HG03575 (cell line): ENCODE measurements at regions not wholly inside any gene's neighbourhood (a gene's known extent, or its start where the extent isn't known, plus 50 kb on each side); places are given as distances from the start of the nearest gene placed in this dataset.

ENCODE experiments used
- ATAC-seq: cut with Tn5 transposase; IDR thresholded peaks from one replicate; pipeline ENCODE4 v1.9.1; 2021; ENCODE audit not compliant: unreplicated experiment, insufficient number of reproducible peaks, low FRiP score; ENCODE audit errors: extremely low read depth

- no peak for ATAC-seq
Measured at GRCh38 chr4:181739031-181739430, 504.2 kb upstream of the TENM3 start.

- no peak for ATAC-seq
Measured at GRCh38 chr4:181741513-181741912, 501.7 kb upstream of the TENM3 start.

GRCh38 chr4:181745933-181746625 lies 497.1 kb upstream of the TENM3 start:
- ATAC-seq: no peak

- ATAC-seq: no peak
Measured at GRCh38 chr4:181748581-181748980, 494.6 kb upstream of the TENM3 start.

GRCh38 chr4:181752516-181752915 lies 490.7 kb upstream of the TENM3 start:
- ATAC-seq: no peak

- no peak for ATAC-seq
Measured at GRCh38 chr4:181753207-181753606, 490.0 kb upstream of the TENM3 start.

GRCh38 chr4:181755846-181756245 lies 487.4 kb upstream of the TENM3 start:
- no peak for ATAC-seq

GRCh38 chr4:181756451-181757095 lies 486.6 kb upstream of the TENM3 start:
- no peak for ATAC-seq

- no peak for ATAC-seq
Measured at GRCh38 chr4:181757098-181757497, 486.1 kb upstream of the TENM3 start.

GRCh38 chr4:181757910-181758660 lies 485.1 kb upstream of the TENM3 start:
- no peak for ATAC-seq

- no peak for ATAC-seq
Measured at GRCh38 chr4:181760560-181760959, 482.6 kb upstream of the TENM3 start.

- no peak for ATAC-seq
Measured at GRCh38 chr4:181761156-181761555, 482.0 kb upstream of the TENM3 start.

GRCh38 chr4:181766061-181766548 lies 477.1 kb upstream of the TENM3 start:
- no peak for ATAC-seq

- ATAC-seq: no peak
Measured at GRCh38 chr4:181770971-181771370, 472.2 kb upstream of the TENM3 start.

GRCh38 chr4:181775298-181775697 lies 467.9 kb upstream of the TENM3 start:
- no peak for ATAC-seq

GRCh38 chr4:181776264-181777054 lies 466.7 kb upstream of the TENM3 start:
- no peak for ATAC-seq

- no peak for ATAC-seq
Measured at GRCh38 chr4:181777518-181777917, 465.7 kb upstream of the TENM3 start.

- no peak for ATAC-seq
Measured at GRCh38 chr4:181784881-181785280, 458.3 kb upstream of the TENM3 start.

GRCh38 chr4:181792641-181793040 lies 450.6 kb upstream of the TENM3 start:
- ATAC-seq: no peak
